ENCODE measurements at regions not wholly inside any gene's neighbourhood (a gene's known extent, or its start where the extent isn't known, plus 50 kb on each side); places are given as distances from the start of the nearest gene placed in this dataset.

- TF ChIP-seq ZFP3 (CRISPR knock-in tag; IDR thresholded peaks at IDR 0.05) = no peak
- TF ChIP-seq ESRRG (CRISPR knock-in tag; IDR thresholded peaks at IDR 0.05) = no peak
- TF ChIP-seq PATZ1 (CRISPR knock-in tag; IDR thresholded peaks at IDR 0.05; ENCODE audit: borderline replicate concordance) = no peak
- TF ChIP-seq ISL1 (CRISPR knock-in tag; IDR thresholded peaks at IDR 0.05) = no peak
- no peak for TF ChIP-seq POU6F1 (CRISPR knock-in tag; IDR thresholded peaks at IDR 0.05; ENCODE audit: borderline replicate concordance, low read depth)
- no peak for TF ChIP-seq ZFP30 (CRISPR knock-in tag; IDR thresholded peaks at IDR 0.05)
- no peak for TF ChIP-seq SNAI2 (CRISPR knock-in tag; IDR thresholded peaks at IDR 0.05)
- TF ChIP-seq ZNF8 (CRISPR knock-in tag; IDR thresholded peaks at IDR 0.05) = no peak
- TF ChIP-seq TOX (CRISPR knock-in tag; IDR thresholded peaks at IDR 0.05; ENCODE audit: borderline replicate concordance) = no peak
- no peak for TF ChIP-seq TCF4 (CRISPR knock-in tag; IDR thresholded peaks at IDR 0.05; ENCODE audit: borderline replicate concordance)
- TF ChIP-seq CREB5 (CRISPR knock-in tag; IDR thresholded peaks at IDR 0.05; ENCODE audit: low read depth) = no peak
- TF ChIP-seq ARNTL (CRISPR knock-in tag; IDR thresholded peaks at IDR 0.05; ENCODE audit: borderline replicate concordance, low read depth) = no peak
Measured at GRCh38 chr12:108390495-108391203, 51.5 kb upstream of the CMKLR1 start.

Measured in SK-N-SH treated with all-trans-retinoic acid at 6 μM for 48 hours (cell line).